HepG2 (cell line): ENCODE measurements at regions not wholly inside any gene's neighbourhood (a gene's known extent, or its start where the extent isn't known, plus 50 kb on each side); places are given as distances from the start of the nearest gene placed in this dataset.

Experiments used
- ATAC-seq: fragments of 200-7000 bp; cut with Tn5 transposase; 3 replicates; pipeline ENCODE4 v1.9.1; 2020; ENCODE audit warnings: mild to moderate bottlenecking, moderate library complexity
- BruUV-seq: library from RNA; stranded (reverse); fragments of 400-500 nt; replicated peaks from 2 replicates; lab custom pipeline; 2021; lab: Mats Ljungman, UMichigan
- CTCF ChIA-PET: fragments of 300-600 bp; formaldehyde crosslinking; extraction: SDS; loops from one replicate; lab custom pipeline; 2021; ENCODE audit warnings: low total read pairs, inconsistent platforms, low intra/inter-chr PET ratio; lab: Yijun Ruan, JAX
- POLR2A ChIA-PET: fragments of 350-600 bp; sonication (Branson Sonifier 250); formaldehyde crosslinking; loops from one replicate; lab custom pipeline; 2020; ENCODE audit warnings: antibody characterized with exemption, inconsistent platforms; lab: Yijun Ruan, JAX
- DNase-seq: peaks from one replicate; pipeline ENCODE4 v3.0.0-alpha.2; 2015; ENCODE audit warnings: low spot score
- FAIRE-seq: peaks from 3 replicates; lab custom pipeline; 2011; peaks lifted over from hg19 to GRCh38; lab: Jason Lieb, UNC
- H2AFZ ChIP-seq: one replicate; pipeline ENCODE4 v1.6.1; 2011; ENCODE audit warnings: low read length, inconsistent platforms
- H3K27ac ChIP-seq: fragments of 300-600 bp; 3 replicates; pipeline ENCODE4 v1.8.0; 2011; ENCODE audit warnings: mixed run types, mild to moderate bottlenecking, mixed read lengths, low read length, inconsistent platforms; ENCODE audit not compliant: insufficient read depth; ENCODE audit errors: extremely low read length
- H3K27me3 ChIP-seq, 2 experiments: fragments of 200-600 bp in 1 of 2; 2 replicates in 1 of 2; 3 replicates in 1 of 2; pipeline versions ENCODE4 v1.6.0 to v1.8.0; 2011; ENCODE audit warnings: low read length in 2 of 2, mild to moderate bottlenecking in 2 of 2, moderate library complexity in 2 of 2, inconsistent platforms in 1 of 2; ENCODE audit not compliant: insufficient read depth in 2 of 2, control insufficient read depth in 1 of 2
- H3K36me3 ChIP-seq, 2 experiments: fragments of 200-600 bp in 1 of 2; replicated peaks in 1 of 2; 2 replicates in 1 of 2; 3 replicates in 1 of 2; pipeline versions ENCODE4 v1.5.1 to v1.8.0; 2011; ENCODE audit warnings: low read length in 2 of 2, inconsistent platforms in 1 of 2; ENCODE audit not compliant: insufficient read depth in 2 of 2, control insufficient read depth in 1 of 2
- H3K4me1 ChIP-seq: 2 replicates; pipeline ENCODE4 v1.5.1; 2012; ENCODE audit warnings: low read length, inconsistent platforms; ENCODE audit not compliant: insufficient read depth
- H3K4me2 ChIP-seq: 2 replicates; pipeline ENCODE4 v1.6.0; 2011; ENCODE audit warnings: low read depth, low read length, inconsistent platforms
- H3K4me3 ChIP-seq, 3 experiments: fragments of 200-600 bp in 1 of 3; sonication (generic), shearing (Covaris generic) in 1 of 3; replicated peaks in 1 of 3; 2 replicates each; pipeline ENCODE4 v1.5.1; 2011 to 2016; ENCODE audit warnings: low read length in 3 of 3, inconsistent platforms in 2 of 3, low read depth in 2 of 3, mild to moderate bottlenecking in 2 of 3, control low read depth in 1 of 3, mixed read lengths in 1 of 3; ENCODE audit not compliant: insufficient read depth in 1 of 3
- H3K79me2 ChIP-seq: one replicate; pipeline ENCODE4 v1.6.1; 2011; ENCODE audit warnings: low read length, inconsistent platforms; ENCODE audit not compliant: insufficient read depth
- H3K9ac ChIP-seq: 2 replicates; pipeline ENCODE4 v1.6.0; 2011; ENCODE audit warnings: mild to moderate bottlenecking, low read depth, low read length, inconsistent platforms; ENCODE audit not compliant: insufficient read depth
- H3K9me3 ChIP-seq: 2 replicates; pipeline ENCODE4 v1.5.1; 2012; ENCODE audit warnings: mild to moderate bottlenecking, low read length
- H4K20me1 ChIP-seq: 2 replicates; pipeline ENCODE4 v1.6.0; 2011; ENCODE audit warnings: inconsistent platforms, mild to moderate bottlenecking, low read length, moderate library complexity; ENCODE audit not compliant: insufficient read depth
- GTF3A ChIP-seq: sonication (generic); formaldehyde crosslinking; conservative IDR thresholded peaks from 2 replicates; pipeline ENCODE4 v1.4.0; 2020; ENCODE audit warnings: mild to moderate bottlenecking, missing genetic modification reagents
- KAT2B ChIP-seq: fragments of 150-350 bp; IDR thresholded peaks from 2 replicates; pipeline ENCODE4 v1.6.1; 2014; ENCODE audit warnings: low read depth, low read length, borderline replicate concordance
- NFE2L2 ChIP-seq: fragments of 150-350 bp; IDR thresholded peaks from 2 replicates; pipeline ENCODE4 v1.6.1; 2014; ENCODE audit warnings: low read length
- PLSCR1 ChIP-seq: sonication (generic); formaldehyde crosslinking; IDR thresholded peaks from 2 replicates; pipeline ENCODE4 v1.5.0; 2020; ENCODE audit warnings: missing genetic modification reagents, mild to moderate bottlenecking, borderline replicate concordance
- POGZ ChIP-seq: sonication (generic); formaldehyde crosslinking; IDR thresholded peaks from 2 replicates; pipeline ENCODE4 v1.4.0; 2020; ENCODE audit warnings: mild to moderate bottlenecking, missing genetic modification reagents
- RARA ChIP-seq: IDR thresholded peaks from 2 replicates; pipeline ENCODE4 v1.6.1; 2016; ENCODE audit warnings: missing genetic modification reagents, missing compliant biosample characterization
- RORA ChIP-seq: sonication (generic); formaldehyde crosslinking; IDR thresholded peaks from 2 replicates; pipeline ENCODE4 v1.5.0; 2020; ENCODE audit warnings: mild to moderate bottlenecking, missing genetic modification reagents, moderate library complexity
- SP5 ChIP-seq: IDR thresholded peaks from 2 replicates; pipeline ENCODE4 v1.6.1; 2016; ENCODE audit warnings: low read depth, borderline replicate concordance
- ZFAT ChIP-seq: sonication (generic); formaldehyde crosslinking; conservative IDR thresholded peaks from 2 replicates; pipeline ENCODE4 v1.8.1; 2023; ENCODE audit warnings: missing genetic modification reagents, inconsistent platforms
- ZNF160 ChIP-seq: sonication (generic); formaldehyde crosslinking; IDR thresholded peaks from 2 replicates; pipeline ENCODE4 v1.8.0; 2022; ENCODE audit warnings: mild to moderate bottlenecking, inconsistent platforms, missing genetic modification reagents
- ZNF205 ChIP-seq: IDR thresholded peaks from 2 replicates; pipeline ENCODE4 v1.6.1; 2018; ENCODE audit warnings: missing biosample characterization, missing genetic modification reagents
- ZNF230 ChIP-seq: sonication (generic); formaldehyde crosslinking; IDR thresholded peaks from 2 replicates; pipeline ENCODE4 v1.4.0; 2020; ENCODE audit warnings: mild to moderate bottlenecking, missing genetic modification reagents
- ZNF264 ChIP-seq: sonication (generic); formaldehyde crosslinking; IDR thresholded peaks from 2 replicates; pipeline ENCODE4 v1.4.0; 2020; ENCODE audit warnings: missing genetic modification reagents
- ZNF318 ChIP-seq: sonication (generic); formaldehyde crosslinking; IDR thresholded peaks from 2 replicates; pipeline ENCODE4 v1.4.0; 2020; ENCODE audit warnings: mild to moderate bottlenecking, missing genetic modification reagents
- ZNF326 ChIP-seq: sonication (generic); formaldehyde crosslinking; IDR thresholded peaks from 2 replicates; pipeline ENCODE4 v1.4.0; 2020; ENCODE audit warnings: missing genetic modification reagents, borderline replicate concordance
- ZNF34 ChIP-seq: sonication (generic); formaldehyde crosslinking; IDR thresholded peaks from 2 replicates; pipeline ENCODE4 v1.4.0; 2020; ENCODE audit warnings: mild to moderate bottlenecking, missing genetic modification reagents, borderline replicate concordance
- ZNF737 ChIP-seq: sonication (generic); formaldehyde crosslinking; IDR thresholded peaks from 2 replicates; pipeline ENCODE4 v1.5.0; 2020; ENCODE audit warnings: missing genetic modification reagents, mild to moderate bottlenecking, borderline replicate concordance
- ZNF792 ChIP-seq: IDR thresholded peaks from 2 replicates; pipeline ENCODE4 v1.6.1; 2016
- ZNF816 ChIP-seq: sonication (generic); formaldehyde crosslinking; IDR thresholded peaks from 2 replicates; pipeline ENCODE4 v1.8.0; 2022; ENCODE audit warnings: missing genetic modification reagents, mild to moderate bottlenecking, borderline replicate concordance
- WGBS: methylation state at CpG from one replicate; pipeline ENCODE4 v1.1.6; 2017; ENCODE audit warnings: low lambda C conversion rate; 5-methylcytosine and 5-hydroxymethylcytosine counted together
- in situ Hi-C: cut with HindIII; loops from 2 replicates; pipeline ENCODE4 v1.10.0; 2017; ENCODE audit warnings: low pct_unique_long_range_greater_than_20kb; ENCODE audit not compliant: extremely low pct_ligation_motif_present
- intact Hi-C: fragments of 100-400 bp; cut with micrococcal nuclease; formaldehyde crosslinking; loops from one replicate; pipeline ENCODE4 v1.10.0; 2022; ENCODE audit not compliant: unreplicated experiment

DNA sequence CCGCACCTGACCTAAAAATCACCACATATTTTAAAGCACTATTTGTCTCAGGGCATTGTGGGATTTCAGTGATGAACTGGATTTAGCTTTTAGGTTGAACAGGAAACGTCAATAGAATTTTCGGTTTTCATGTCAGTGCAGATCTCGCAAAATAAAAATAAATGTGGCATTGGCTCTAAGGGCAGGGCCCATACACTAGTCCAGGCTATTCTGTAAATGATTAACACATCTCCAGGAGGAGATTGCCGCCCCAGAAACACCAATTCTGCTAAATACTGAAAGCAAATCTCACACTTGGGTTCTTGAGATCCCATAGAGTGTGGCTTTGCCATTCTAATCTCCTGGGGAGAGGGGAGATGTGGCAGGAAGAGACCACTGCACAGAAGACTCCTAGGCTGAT lies 1494.0 kb upstream of the TMEM132C start:
- no peak for DNase-seq
- no TSS peak for BruUV-seq

More for the DNA sequence above, 1494.0 kb upstream of the TMEM132C start:
- Histone ChIP-seq H3K27ac (no peak overlapping the region), H3K36me3 (no peaks in the 10 kb centered on the region), H3K9me3 (peaks cover 56% of the 10 kb centered on the region), H3K4me1 (no peaks in the 10 kb centered on the region), H3K79me2 (no peaks in the 10 kb centered on the region), H3K9ac (no peak overlapping the region), H3K4me3 (no peak overlapping the region), H4K20me1 (no peaks in the 10 kb centered on the region), H3K4me2 (no peak overlapping the region), H2AFZ (no peak overlapping the region), H3K27me3 (no peaks in the 10 kb centered on the region; a peak in 1 of 5 replicates)
- ChIA-PET CTCF (no interaction called here), POLR2A (no interaction called here)
- FAIRE-seq (no peak), ATAC-seq (no peak)
- TF ChIP-seq ZNF160 (CRISPR knock-in tag): no peak
- TF ChIP-seq RORA (CRISPR knock-in tag): no peak
- TF ChIP-seq POGZ: no peak
- no peak for TF ChIP-seq ZNF34 (CRISPR knock-in tag)
- TF ChIP-seq ZNF326: no peak
- TF ChIP-seq RARA (CRISPR knock-in tag): no peak
- no peak for TF ChIP-seq ZNF264 (CRISPR knock-in tag)
- no peak for TF ChIP-seq ZNF737 (CRISPR knock-in tag)
- TF ChIP-seq ZNF816 (CRISPR knock-in tag): no peak
- no peak for TF ChIP-seq ZNF792 (CRISPR knock-in tag)
- no peak for TF ChIP-seq ZFAT (CRISPR knock-in tag)
- TF ChIP-seq ZNF318 (CRISPR knock-in tag): no peak
- no peak for TF ChIP-seq SP5 (CRISPR knock-in tag)
- TF ChIP-seq ZNF230 (CRISPR knock-in tag): no peak
- no peak for TF ChIP-seq KAT2B
- TF ChIP-seq NFE2L2: no peak
- no peak for TF ChIP-seq GTF3A (CRISPR knock-in tag)
- no peak for TF ChIP-seq PLSCR1 (CRISPR knock-in tag)
- TF ChIP-seq ZNF205 (CRISPR knock-in tag): no peak
- intact Hi-C loops: no loop called here
- in situ Hi-C loops: no loop called here
- 27% methylated on average over 5 of the region's 5 CpGs for WGBS
